ENCODE measurements at regions not wholly inside any gene's neighbourhood (a gene's known extent, or its start where the extent isn't known, plus 50 kb on each side); places are given as distances from the start of the nearest gene placed in this dataset.

- H3K9me3 ChIP-seq (ENCODE audit: control insufficient read depth in 4 of 4, low read length in 3 of 4): no peaks in the 10 kb centered on the region
- H3K27ac ChIP-seq (ENCODE audit: low read depth in 1 of 2, low read length in 2 of 2): no peak overlapping the region
- no peak for DNase-seq (ENCODE audit: low spot score)
- H3K36me3 ChIP-seq (ENCODE audit: control insufficient read depth in 4 of 4, insufficient read depth in 3 of 4, low read depth in 1 of 4, low read length in 3 of 4): no peaks in the 10 kb centered on the region
- no peaks in the 10 kb centered on the region for H3K4me1 ChIP-seq (ENCODE audit: control insufficient read depth in 4 of 4, insufficient read depth in 4 of 4, low read length in 3 of 4)
- H3K4me3 ChIP-seq (ENCODE audit: low read depth in 1 of 3, low read length in 3 of 3): no peak overlapping the region
- TF ChIP-seq ATF3 (IDR thresholded peaks at IDR 0.05) (no peak), HNF4G (IDR thresholded peaks at IDR 0.05) (no peak), JUND (IDR thresholded peaks at IDR 0.05) (no peak), FOXA2 (IDR thresholded peaks at IDR 0.05) (no peak), NR2F2 (IDR thresholded peaks at IDR 0.05) (no peak), GABPA (IDR thresholded peaks at IDR 0.05 in 1 of 2, conservative IDR thresholded peaks at IDR 0.05 in 1 of 2) (no peak), HNF4A (conservative IDR thresholded peaks at IDR 0.05) (no peak), TAF1 (conservative IDR thresholded peaks at IDR 0.05) (no peak), SP1 (IDR thresholded peaks at IDR 0.05) (no peak), RXRA (IDR thresholded peaks at IDR 0.05) (no peak), RAD21 (IDR thresholded peaks at IDR 0.05) (no peak), REST (IDR thresholded peaks at IDR 0.05) (no peak), EGR1 (IDR thresholded peaks at IDR 0.05; ENCODE audit: low read depth in 2 of 2) (no peak), CTCF (IDR thresholded peaks at IDR 0.05; ENCODE audit: low read depth, low read length, missing input control) (no peak)
- no peaks in the 10 kb centered on the region for H3K27me3 ChIP-seq (ENCODE audit: control insufficient read depth in 4 of 4, insufficient read depth in 4 of 4, low read length in 3 of 4)
- no peak overlapping the region for H3K9ac ChIP-seq (ENCODE audit: low read depth in 1 of 2, low read length in 2 of 2)
Measured at GRCh38 chr3:16813336-16813735, 71.4 kb upstream of the PLCL2 start.

- Histone ChIP-seq H3K4me3 (ENCODE audit: low read depth in 1 of 3, low read length in 3 of 3) (no peak overlapping the region), H3K9ac (ENCODE audit: low read depth in 1 of 2, low read length in 2 of 2) (no peak overlapping the region), H3K9me3 (ENCODE audit: control insufficient read depth in 4 of 4, low read length in 3 of 4) (peaks cover 0 to 3% (median 0%) of the 10 kb centered on the region in 4 donors), H3K27me3 (ENCODE audit: control insufficient read depth in 4 of 4, insufficient read depth in 4 of 4, low read length in 3 of 4) (no peaks in the 10 kb centered on the region), H3K4me1 (ENCODE audit: control insufficient read depth in 4 of 4, insufficient read depth in 4 of 4, low read length in 3 of 4) (no peaks in the 10 kb centered on the region), H3K27ac (ENCODE audit: low read depth in 1 of 2, low read length in 2 of 2) (no peak overlapping the region), H3K36me3 (ENCODE audit: control insufficient read depth in 4 of 4, insufficient read depth in 3 of 4, low read depth in 1 of 4, low read length in 3 of 4) (no peaks in the 10 kb centered on the region)
- WGBS: 83% methylated on average over 4 of the region's 4 CpGs
- TF ChIP-seq EGR1 (IDR thresholded peaks at IDR 0.05; ENCODE audit: low read depth in 2 of 2): no peak
- DNase-seq (ENCODE audit: low spot score): no peak
Measured at GRCh38 chr3:16816048-16816780, 68.5 kb upstream of the PLCL2 start.

Measured in liver (tissue), 8 donors.